Left lung (tissue), 4 donors: ENCODE measurements at regions not wholly inside any gene's neighbourhood (a gene's known extent, or its start where the extent isn't known, plus 50 kb on each side); places are given as distances from the start of the nearest gene placed in this dataset.

Experiments
- ATAC-seq: fragments of 200-7000 bp; cut with Tn5 transposase; one replicate; pipeline ENCODE4 v1.9.1; 2020; ENCODE audit warnings: moderate library complexity
- DNase-seq, 4 donors: peaks; one replicate each; pipeline ENCODE4 v3.0.0-alpha.2; 2013 to 2020
- H3K27ac ChIP-seq, 2 donors: fragments of 200-600 bp; sonication (generic) in 1 of 2; one replicate each; pipeline versions ENCODE4 v1.5.0 to v1.8.0; 2020 to 2021
- H3K27me3 ChIP-seq, 2 donors: fragments of 200-600 bp; sonication (generic) in 1 of 2; one replicate each; pipeline versions ENCODE4 v1.5.0 to v1.8.0; 2020 to 2021
- H3K36me3 ChIP-seq, 2 donors: fragments of 200-600 bp; sonication (generic) in 1 of 2; one replicate each; pipeline versions ENCODE4 v1.5.0 to v1.8.0; 2020 to 2021
- H3K4me1 ChIP-seq, 2 donors: fragments of 200-600 bp; one replicate each; pipeline ENCODE4 v1.8.0; 2021
- H3K4me3 ChIP-seq, 2 donors: fragments of 200-600 bp; sonication (generic) in 1 of 2; one replicate each; pipeline versions ENCODE4 v1.5.0 to v1.8.0; 2020 to 2021; ENCODE audit warnings: mild to moderate bottlenecking in 1 of 2
- H3K9me3 ChIP-seq, 2 donors: fragments of 200-600 bp; sonication (generic) in 1 of 2; one replicate each; pipeline versions ENCODE4 v1.5.0 to v1.8.0; 2020 to 2021
- CTCF ChIP-seq, 2 donors: fragments of 200-600 bp; sonication (generic) in 1 of 2; IDR thresholded peaks; one replicate each; pipeline versions ENCODE4 v1.5.0 to v1.8.0; 2021; ENCODE audit warnings: antibody characterized with exemption in 2 of 2
- intact Hi-C, 2 donors: fragments of 100-400 bp; cut with DNase I; formaldehyde crosslinking; loops; one replicate each; pipeline versions ENCODE4 v1.11.2 to v1.14.2; 2022
- donor health status: DM: no; HTN: yes; CAD: no.
- donor health status: DM: no; HTN: no; CAD: no.

GRCh38 chr2:20137884-20138283 is 86.5 kb upstream of the LAPTM4A start:
- ATAC-seq (no peak), DNase-seq (no peak)
- Histone ChIP-seq H3K4me3 (no peak overlapping the region), H3K27ac (no peak overlapping the region), H3K4me1 (no peaks in the 10 kb centered on the region), H3K27me3 (no peaks in the 10 kb centered on the region), H3K9me3 (no peaks in the 10 kb centered on the region), H3K36me3 (no peaks in the 10 kb centered on the region)
- intact Hi-C loops: loop anchor here in 1 of 2 donors (10.0 kb wide), 1 partner anchor 87 kb away; the partner anchor contains the start of gene SDC1
- no peak for TF ChIP-seq CTCF (IDR thresholded peaks at IDR 0.05)

GRCh38 chr2:20137131-20137571 is 85.7 kb upstream of the LAPTM4A start:
- no peak for DNase-seq
- no peak overlapping the region for H3K4me3 ChIP-seq
- no peaks in the 10 kb centered on the region for H3K36me3 ChIP-seq
- no peak for ATAC-seq
- no peaks in the 10 kb centered on the region for H3K9me3 ChIP-seq
- no peaks in the 10 kb centered on the region for H3K4me1 ChIP-seq
- intact Hi-C loops: loop anchor here in 1 of 2 donors (10.0 kb wide), 1 partner anchor 88 kb away; the partner anchor contains the start of gene SDC1
- no peak overlapping the region for H3K27ac ChIP-seq
- no peak for TF ChIP-seq CTCF (IDR thresholded peaks at IDR 0.05)
- H3K27me3 ChIP-seq: no peaks in the 10 kb centered on the region

GRCh38 chr2:20136149-20136548 is 84.7 kb upstream of the LAPTM4A start:
- Histone ChIP-seq H3K27me3 (no peaks in the 10 kb centered on the region), H3K4me1 (no peaks in the 10 kb centered on the region), H3K4me3 (no peak overlapping the region), H3K9me3 (no peaks in the 10 kb centered on the region), H3K36me3 (no peaks in the 10 kb centered on the region), H3K27ac (no peak overlapping the region)
- no peak for TF ChIP-seq CTCF (IDR thresholded peaks at IDR 0.05)
- intact Hi-C loops: loop anchor here in 1 of 2 donors (10.0 kb wide), 1 partner anchor 89 kb away; the partner anchor contains the start of gene SDC1
- DNase-seq (no peak), ATAC-seq (no peak)

GRCh38 chr2:20135631-20136050 is 84.2 kb upstream of the LAPTM4A start:
- DNase-seq: peak in 3 of 4 donors; percentile 61 to 82 (median 68)
- no peak overlapping the region for H3K27ac ChIP-seq
- peak; percentile 90 for ATAC-seq
- no peaks in the 10 kb centered on the region for H3K27me3 ChIP-seq
- no peaks in the 10 kb centered on the region for H3K4me1 ChIP-seq
- TF ChIP-seq CTCF (IDR thresholded peaks at IDR 0.05): peak; percentile 65 to 66
- H3K36me3 ChIP-seq: no peaks in the 10 kb centered on the region
- intact Hi-C loops: loop anchor here in 1 of 2 donors (10.0 kb wide), 1 partner anchor 89 kb away; the partner anchor contains the start of gene SDC1
- no peaks in the 10 kb centered on the region for H3K9me3 ChIP-seq
- no peak overlapping the region for H3K4me3 ChIP-seq

- H3K9me3 ChIP-seq: no peaks in the 10 kb centered on the region
Observed at GRCh38 chr2:20132990-20133535, 81.6 kb upstream of the LAPTM4A start.

More at GRCh38 chr2:20132990-20133535, 81.6 kb upstream of the LAPTM4A start:
- Histone ChIP-seq H3K4me1 (no peaks in the 10 kb centered on the region), H3K36me3 (no peaks in the 10 kb centered on the region), H3K27me3 (no peaks in the 10 kb centered on the region), H3K4me3 (no peak overlapping the region), H3K27ac (no peak overlapping the region)
- DNase-seq (no peak), ATAC-seq (no peak)
- intact Hi-C loops: loop anchor here in 1 of 2 donors (10.0 kb wide), 1 partner anchor 92 kb away; the partner anchor contains the start of gene SDC1
- no peak for TF ChIP-seq CTCF (IDR thresholded peaks at IDR 0.05)
